HG03108 (cell line): ENCODE measurements at regions not wholly inside any gene's neighbourhood (a gene's known extent, or its start where the extent isn't known, plus 50 kb on each side); places are given as distances from the start of the nearest gene placed in this dataset.

Source experiments
- ATAC-seq: cut with Tn5 transposase; IDR thresholded peaks from one replicate; pipeline ENCODE4 v1.9.1; 2021; ENCODE audit warnings: moderate library complexity; ENCODE audit not compliant: unreplicated experiment

GRCh38 chr2:80887841-80888378, 583.4 kb upstream of the LRRTM1 start:
- no peak for ATAC-seq

- no peak for ATAC-seq
Observed at GRCh38 chr2:80874374-80874773, 569.8 kb upstream of the LRRTM1 start.

GRCh38 chr2:80869858-80870438, 565.4 kb upstream of the LRRTM1 start:
- ATAC-seq = no peak

- ATAC-seq = no peak
Observed at GRCh38 chr2:80863147-80863714, 558.7 kb upstream of the LRRTM1 start.

GRCh38 chr2:80858965-80859364, 554.4 kb upstream of the LRRTM1 start:
- ATAC-seq = no peak

GRCh38 chr2:80856227-80856626, 551.7 kb upstream of the LRRTM1 start:
- no peak for ATAC-seq

GRCh38 chr2:80854831-80855230, 550.3 kb upstream of the LRRTM1 start:
- ATAC-seq = no peak

GRCh38 chr2:80852808-80853139, 548.2 kb upstream of the LRRTM1 start:
- no peak for ATAC-seq

GRCh38 chr2:80852079-80852807, 547.7 kb upstream of the LRRTM1 start:
- no peak for ATAC-seq

GRCh38 chr2:80830891-80831290, 526.3 kb upstream of the LRRTM1 start:
- ATAC-seq = no peak

GRCh38 chr2:80822999-80823398, 518.4 kb upstream of the LRRTM1 start:
- no peak for ATAC-seq

GRCh38 chr2:80815259-80815658, 510.7 kb upstream of the LRRTM1 start:
- no peak for ATAC-seq

GRCh38 chr2:80786584-80786983, 482.0 kb upstream of the LRRTM1 start:
- no peak for ATAC-seq

GRCh38 chr2:80778704-80779103, 474.2 kb upstream of the LRRTM1 start:
- ATAC-seq = no peak

GRCh38 chr2:80748592-80748991, 444.0 kb upstream of the LRRTM1 start:
- ATAC-seq = no peak

- ATAC-seq = no peak
Observed at GRCh38 chr2:80737047-80737446, 432.5 kb upstream of the LRRTM1 start.

- ATAC-seq = no peak
Observed at GRCh38 chr2:80725001-80725400, 420.4 kb upstream of the LRRTM1 start.

GRCh38 chr2:80722803-80723202, 418.3 kb upstream of the LRRTM1 start:
- no peak for ATAC-seq

- no peak for ATAC-seq
Observed at GRCh38 chr2:80719607-80720006, 415.1 kb upstream of the LRRTM1 start.

- ATAC-seq = no peak
Observed at GRCh38 chr2:80715433-80715832, 410.9 kb upstream of the LRRTM1 start.

- no peak for ATAC-seq
Observed at GRCh38 chr2:80711915-80712314, 407.4 kb upstream of the LRRTM1 start.

GRCh38 chr2:80706951-80707350, 402.4 kb upstream of the LRRTM1 start:
- no peak for ATAC-seq
